ENCODE measurements at regions not wholly inside any gene's neighbourhood (a gene's known extent, or its start where the extent isn't known, plus 50 kb on each side); places are given as distances from the start of the nearest gene placed in this dataset.

DNA sequence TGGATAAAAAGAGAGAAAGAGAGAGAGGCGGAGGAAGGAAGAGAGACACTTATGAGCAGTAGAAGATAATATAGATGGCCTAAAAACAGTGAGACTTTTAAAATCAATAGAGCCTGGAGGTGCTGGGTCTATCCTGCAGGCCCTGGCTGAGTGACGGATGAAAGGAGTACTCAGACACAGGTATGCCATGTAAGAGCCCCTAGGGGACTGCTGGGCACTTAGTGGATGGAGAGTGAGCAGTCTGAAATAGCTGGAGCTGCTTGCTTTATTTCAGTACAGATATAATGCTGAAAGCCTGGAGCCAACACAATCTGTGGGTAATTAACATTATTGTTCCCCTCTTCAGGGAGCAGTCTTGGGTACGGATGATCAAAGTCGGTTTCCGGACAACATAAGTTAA lies 578.6 kb downstream of the SPOCK3 start:
- no peak for DNase-seq

DNA sequence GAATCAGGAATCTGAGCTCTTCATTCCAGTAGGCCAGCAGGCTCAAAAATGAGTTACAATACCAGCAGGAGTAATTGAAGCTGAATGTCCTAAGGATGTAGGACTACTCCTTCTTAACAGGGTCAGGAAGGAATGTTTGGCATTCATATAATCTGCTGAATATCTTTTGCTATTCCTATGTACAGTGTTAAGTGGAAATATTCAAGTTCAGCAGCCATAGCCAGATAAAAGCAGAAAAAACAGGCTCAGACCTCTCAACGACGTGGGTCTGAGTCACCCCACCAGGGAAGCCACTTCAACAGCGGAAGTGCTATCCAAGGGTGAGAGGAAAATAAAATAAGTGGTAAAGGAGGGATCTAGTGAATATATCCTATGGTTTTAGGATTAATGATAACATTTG lies 577.0 kb downstream of the SPOCK3 start:
- DNase-seq, result no peak

DNA sequence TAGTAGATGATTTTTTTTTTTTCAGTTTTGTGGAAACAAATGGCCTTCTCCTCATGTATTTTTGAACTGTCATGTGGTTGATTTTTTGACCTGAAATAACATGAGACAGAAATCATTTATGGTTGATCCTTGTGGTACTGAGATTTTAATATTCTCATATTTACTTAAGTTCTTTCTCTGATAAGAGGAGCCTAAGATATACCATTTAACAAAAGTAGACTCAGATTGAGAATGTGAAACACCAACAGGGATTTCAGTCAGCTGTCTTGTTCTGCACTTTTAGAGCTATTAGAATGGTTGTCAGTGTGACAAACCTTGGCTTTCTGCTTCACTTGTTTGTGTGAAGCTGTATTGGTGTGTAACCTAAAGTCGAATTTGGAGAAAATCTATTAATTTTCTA lies 575.7 kb downstream of the SPOCK3 start:
- no peak for DNase-seq

DNA sequence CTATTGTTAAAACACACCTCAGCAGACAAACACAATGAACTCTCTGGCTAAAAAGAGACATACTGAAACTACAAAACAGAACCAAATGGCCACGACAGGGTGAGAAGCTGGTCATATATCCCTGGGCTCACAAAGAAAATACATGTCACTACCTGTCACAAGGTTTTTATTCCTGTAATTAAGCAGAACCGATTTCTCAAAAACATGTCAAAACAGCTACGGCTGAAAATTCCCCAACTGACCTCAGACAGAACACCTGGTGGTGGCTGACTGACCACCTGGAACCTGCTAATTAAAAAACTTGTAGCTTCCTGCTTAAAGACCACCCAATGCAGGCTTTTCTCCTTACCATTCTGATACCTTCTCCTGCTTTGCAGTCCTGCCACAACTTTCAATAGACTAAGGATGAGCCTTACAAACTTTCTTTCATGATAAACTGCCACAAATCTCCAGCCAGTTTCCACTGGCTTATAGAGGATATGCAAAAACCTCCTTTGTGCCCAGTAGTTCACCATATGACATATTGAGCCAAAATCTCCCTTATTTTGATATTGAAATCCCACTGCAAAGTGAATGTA lies 571.9 kb downstream of the SPOCK3 start:
- DNase-seq, result no peak

DNA sequence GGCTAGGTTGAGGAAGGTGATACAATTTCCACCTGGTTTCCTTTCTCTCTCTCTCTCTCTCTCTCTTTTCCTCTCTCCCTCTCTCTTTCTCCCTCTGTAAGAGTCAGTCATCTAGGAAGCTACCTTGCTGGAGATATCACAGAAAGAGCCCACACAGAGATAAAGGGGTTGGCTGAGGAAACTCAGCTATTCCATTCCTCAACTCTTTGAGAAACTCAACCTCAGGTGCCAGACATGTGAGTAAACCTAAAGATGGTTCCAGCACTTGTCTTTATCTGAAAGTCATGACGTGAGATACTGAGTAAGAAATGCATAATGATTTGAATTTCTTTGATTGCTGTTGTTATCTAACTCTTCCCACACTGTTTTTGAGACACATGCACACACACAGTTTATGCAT lies 564.0 kb downstream of the SPOCK3 start:
- no peak for DNase-seq

DNA sequence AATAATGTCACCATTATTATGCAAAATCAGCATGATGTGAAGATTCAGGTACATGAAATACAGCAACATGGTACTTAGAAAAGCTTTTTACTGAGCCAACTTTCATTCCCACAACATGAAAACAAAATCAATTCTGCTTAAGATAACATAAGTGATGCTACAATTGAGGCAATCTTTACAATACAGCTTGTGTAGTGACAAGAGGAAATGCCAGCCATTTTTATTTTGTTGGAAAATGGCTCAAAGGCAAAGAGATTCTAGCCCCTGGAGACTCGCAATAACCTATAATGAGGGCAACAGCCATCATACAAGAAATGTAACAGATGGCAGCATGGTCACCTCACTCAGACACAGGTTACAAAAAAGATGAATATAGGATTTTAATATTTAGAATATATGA lies 560.4 kb downstream of the SPOCK3 start:
- no peak for DNase-seq

DNA sequence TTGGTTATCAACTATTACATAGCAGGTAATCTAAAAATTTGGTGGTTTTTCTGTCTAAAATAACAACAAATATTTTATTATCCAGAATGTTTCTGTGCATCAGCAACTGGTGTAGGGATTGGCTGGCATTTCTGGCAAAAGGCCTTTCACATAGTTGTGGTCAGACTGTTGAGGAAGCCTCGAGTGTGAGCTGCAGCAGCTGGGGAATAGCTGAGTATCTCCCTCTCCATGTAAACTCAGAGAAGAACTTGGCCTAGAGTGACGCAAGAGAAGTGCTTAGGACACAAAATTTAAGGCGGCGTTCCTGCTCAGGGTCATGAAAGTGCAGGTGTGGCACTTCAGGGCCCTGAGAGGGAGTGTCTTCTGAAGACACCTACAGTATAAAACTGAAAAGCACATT lies 558.9 kb downstream of the SPOCK3 start:
- DNase-seq, result no peak

DNA sequence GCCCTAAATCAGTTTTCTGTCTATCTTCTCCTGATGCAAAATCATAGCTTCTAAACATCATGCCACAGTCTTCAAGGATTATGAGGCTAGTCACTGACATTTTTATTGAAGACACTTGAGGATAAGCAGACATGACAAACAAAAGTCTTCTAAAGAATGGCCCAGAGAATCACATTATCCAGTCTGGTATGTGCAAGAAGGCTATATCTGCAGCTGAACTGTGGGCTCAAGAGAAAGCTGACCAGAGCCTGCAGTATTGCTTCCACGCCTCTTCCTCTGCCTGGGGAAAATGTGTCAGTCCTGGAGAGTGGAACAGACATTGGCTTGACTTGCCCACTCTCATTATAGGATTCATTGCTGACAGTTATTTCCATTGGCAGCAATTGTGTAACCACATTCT lies 553.5 kb downstream of the SPOCK3 start:
- DNase-seq, result no peak

DNA sequence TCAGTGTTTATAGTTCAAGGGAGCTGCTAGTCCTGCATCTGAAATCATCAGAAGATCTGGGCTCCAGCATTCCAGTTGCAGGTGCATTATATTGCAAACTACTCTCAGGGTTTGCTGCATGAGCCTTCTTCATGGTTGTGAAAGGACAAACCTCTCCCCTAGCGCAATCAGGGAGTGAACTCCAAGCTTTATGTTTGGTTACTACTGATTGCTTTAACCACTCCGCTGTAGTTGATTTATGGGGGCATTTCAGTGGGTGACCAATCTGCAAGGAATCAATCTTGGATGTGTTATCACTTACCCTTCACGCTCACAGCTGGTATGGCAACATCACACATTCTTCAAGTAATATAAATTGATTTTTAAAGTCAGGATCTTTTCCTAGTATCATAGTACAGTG lies 552.1 kb downstream of the SPOCK3 start:
- no peak for DNase-seq
